ENCODE measurements at regions not wholly inside any gene's neighbourhood (a gene's known extent, or its start where the extent isn't known, plus 50 kb on each side); places are given as distances from the start of the nearest gene placed in this dataset.

- H3K79me2 ChIP-seq (ENCODE audit: control insufficient read depth, low read length), result no peaks in the 10 kb centered on the region
- H3F3A ChIP-seq (ENCODE audit: control insufficient read depth, insufficient read depth), result no peaks in the 10 kb centered on the region
- no peaks in the 10 kb centered on the region for H3K9me2 ChIP-seq (replicated peaks; ENCODE audit: control insufficient read depth, low read length)
- no peaks in the 10 kb centered on the region for H3K4me1 ChIP-seq (ENCODE audit: control insufficient read depth, low read length)
- no peaks in the 10 kb centered on the region for H4K20me1 ChIP-seq (ENCODE audit: control insufficient read depth, insufficient read depth, low read depth, low read length)
- no peaks in the 10 kb centered on the region for H3K9me3 ChIP-seq (ENCODE audit: control insufficient read depth, insufficient read depth, low read length)
- TF ChIP-seq EZH2phosphoT487 (IDR thresholded peaks at IDR 0.05; ENCODE audit: borderline replicate concordance, low read length), result no peak
- no peak for TF ChIP-seq CTCF (IDR thresholded peaks at IDR 0.05; ENCODE audit: low read depth, low read length, poor library complexity, severe bottlenecking)
- H3K27me3 ChIP-seq (ENCODE audit: control insufficient read depth, low read length), result no peaks in the 10 kb centered on the region; the same call in 1 of the 2 replicates
- H3K4me2 ChIP-seq (ENCODE audit: low read length), result no peak overlapping the region
- H3K27ac ChIP-seq (ENCODE audit: low read depth, low read length), result no peak overlapping the region
- H3K4me3 ChIP-seq (ENCODE audit: low read length), result no peak overlapping the region
- no peaks in the 10 kb centered on the region for H3K36me3 ChIP-seq (ENCODE audit: control insufficient read depth, low read length)
Measured at GRCh38 chr1:244339073-244339692, 112.5 kb downstream of the ADSS2 start.

DNA sequence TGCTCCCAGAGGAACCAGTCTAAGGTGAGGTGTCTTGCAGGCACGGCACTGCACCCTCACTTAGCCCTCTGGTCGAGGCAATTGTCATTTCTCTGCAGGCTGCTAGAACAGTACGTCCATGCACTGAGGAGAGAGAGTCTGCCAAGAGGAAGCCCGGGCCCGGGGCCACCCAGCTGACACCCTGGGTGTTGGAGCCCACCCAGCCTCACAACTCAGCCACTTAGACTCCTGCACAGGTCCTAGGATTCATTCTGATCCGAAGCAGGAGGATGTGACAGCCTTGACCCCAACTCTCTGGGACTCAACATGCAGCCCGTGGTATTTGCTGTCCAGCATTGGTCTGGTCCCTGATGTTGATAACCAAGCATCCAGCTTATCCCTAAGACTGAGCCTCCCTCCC lies 111.9 kb downstream of the ADSS2 start:
- H3K79me2 ChIP-seq (ENCODE audit: control insufficient read depth, low read length), result no peaks in the 10 kb centered on the region
- no peaks in the 10 kb centered on the region for H3K9me3 ChIP-seq (ENCODE audit: control insufficient read depth, insufficient read depth, low read length)
- no peaks in the 10 kb centered on the region for H3K9me2 ChIP-seq (replicated peaks; ENCODE audit: control insufficient read depth, low read length)
- no peaks in the 10 kb centered on the region for H4K20me1 ChIP-seq (ENCODE audit: control insufficient read depth, insufficient read depth, low read depth, low read length)
- H3K27me3 ChIP-seq (ENCODE audit: control insufficient read depth, low read length), result no peaks in the 10 kb centered on the region; the same call in 1 of the 2 replicates
- H3K4me2 ChIP-seq (ENCODE audit: low read length), result no peak overlapping the region
- no peaks in the 10 kb centered on the region for H3F3A ChIP-seq (ENCODE audit: control insufficient read depth, insufficient read depth)
- no peaks in the 10 kb centered on the region for H3K4me1 ChIP-seq (ENCODE audit: control insufficient read depth, low read length)
- TF ChIP-seq EZH2phosphoT487 (IDR thresholded peaks at IDR 0.05; ENCODE audit: borderline replicate concordance, low read length) (no peak), CTCF (IDR thresholded peaks at IDR 0.05; ENCODE audit: low read depth, low read length, poor library complexity, severe bottlenecking) (no peak)
- no peak overlapping the region for H3K27ac ChIP-seq (ENCODE audit: low read depth, low read length)
- H3K4me3 ChIP-seq (ENCODE audit: low read length), result no peak overlapping the region
- H3K36me3 ChIP-seq (ENCODE audit: control insufficient read depth, low read length), result no peaks in the 10 kb centered on the region

DNA sequence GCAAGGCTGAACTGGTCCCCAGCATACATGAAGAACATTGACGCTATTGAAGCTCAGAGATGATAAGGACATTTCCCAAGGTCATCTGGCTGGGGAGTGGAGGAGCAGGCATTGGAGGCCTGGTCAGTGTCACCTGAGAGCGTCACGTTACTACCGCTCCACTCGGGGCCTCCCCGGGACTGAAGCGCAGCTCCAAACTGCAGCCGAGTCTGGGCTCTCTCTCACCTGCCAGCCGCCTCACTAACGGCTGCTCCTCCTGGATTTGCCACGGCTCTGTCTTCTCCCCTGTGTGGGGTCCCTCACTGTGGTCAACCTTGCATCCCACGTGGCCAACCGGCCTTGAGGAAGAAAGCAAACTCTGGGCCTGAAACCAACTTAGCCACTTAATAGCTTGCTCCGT lies 111.3 kb downstream of the ADSS2 start:
- H3K4me1 ChIP-seq (ENCODE audit: control insufficient read depth, low read length), result no peaks in the 10 kb centered on the region
- no peaks in the 10 kb centered on the region for H3F3A ChIP-seq (ENCODE audit: control insufficient read depth, insufficient read depth)
- no peak overlapping the region for H3K4me2 ChIP-seq (ENCODE audit: low read length)
- H3K79me2 ChIP-seq (ENCODE audit: control insufficient read depth, low read length), result no peaks in the 10 kb centered on the region
- no peaks in the 10 kb centered on the region for H3K9me3 ChIP-seq (ENCODE audit: control insufficient read depth, insufficient read depth, low read length)
- H3K36me3 ChIP-seq (ENCODE audit: control insufficient read depth, low read length), result no peaks in the 10 kb centered on the region
- TF ChIP-seq EZH2phosphoT487 (IDR thresholded peaks at IDR 0.05; ENCODE audit: borderline replicate concordance, low read length) (no peak), CTCF (IDR thresholded peaks at IDR 0.05; ENCODE audit: low read depth, low read length, poor library complexity, severe bottlenecking) (no peak)
- H3K9me2 ChIP-seq (replicated peaks; ENCODE audit: control insufficient read depth, low read length), result no peaks in the 10 kb centered on the region
- H4K20me1 ChIP-seq (ENCODE audit: control insufficient read depth, insufficient read depth, low read depth, low read length), result no peaks in the 10 kb centered on the region
- no peaks in the 10 kb centered on the region; the same call in 1 of the 2 replicates for H3K27me3 ChIP-seq (ENCODE audit: control insufficient read depth, low read length)
- no peak overlapping the region for H3K4me3 ChIP-seq (ENCODE audit: low read length)
- H3K27ac ChIP-seq (ENCODE audit: low read depth, low read length), result no peak overlapping the region
